ENCODE measurements at regions not wholly inside any gene's neighbourhood (a gene's known extent, or its start where the extent isn't known, plus 50 kb on each side); places are given as distances from the start of the nearest gene placed in this dataset.

- no peak for TF ChIP-seq KLF5 (IDR thresholded peaks at IDR 0.05; ENCODE audit: partially characterized antibody)
- no peak for TF ChIP-seq ZBTB40 (IDR thresholded peaks at IDR 0.05; ENCODE audit: borderline replicate concordance)
- no peak for TF ChIP-seq BRCA1 (IDR thresholded peaks at IDR 0.05; ENCODE audit: low read depth, low read length)
- TF ChIP-seq PML (IDR thresholded peaks at IDR 0.05; ENCODE audit: low read length) = no peak
- no peak for TF ChIP-seq DPF2 (IDR thresholded peaks at IDR 0.05)
- no peak for TF ChIP-seq MEF2B (IDR thresholded peaks at IDR 0.05; ENCODE audit: partially characterized antibody, poor library complexity, severe bottlenecking)
- TF ChIP-seq SMC3 (IDR thresholded peaks at IDR 0.05; ENCODE audit: borderline replicate concordance, low read length) = no peak
- no peak for TF ChIP-seq KDM1A (IDR thresholded peaks at IDR 0.05; ENCODE audit: borderline replicate concordance)
- TF ChIP-seq ZSCAN29 (IDR thresholded peaks at IDR 0.05) = no peak
- TF ChIP-seq CHD2 (IDR thresholded peaks at IDR 0.05; ENCODE audit: borderline replicate concordance, low read depth, low read length) = no peak
- TF ChIP-seq FOXK2 (IDR thresholded peaks at IDR 0.05) = no peak
- TF ChIP-seq MXI1 (IDR thresholded peaks at IDR 0.05; ENCODE audit: low read depth, low read length) = no peak
- TF ChIP-seq ZNF24 (IDR thresholded peaks at IDR 0.05) = no peak
Measured at GRCh38 chr2:44834656-44835055, 106.8 kb upstream of the SIX3 start (continued).

All from GM12878 (cell line).